Posterior vena cava (tissue), 2 donors: ENCODE measurements at regions not wholly inside any gene's neighbourhood (a gene's known extent, or its start where the extent isn't known, plus 50 kb on each side); places are given as distances from the start of the nearest gene placed in this dataset.
A peak's percentile ranks its signal among the peaks of the same experiment; 100 is the strongest.

Source experiments
- DNase-seq: peaks from one replicate; pipeline ENCODE4 v3.0.0-alpha.2; 2020; ENCODE audit warnings: low spot score
- intact Hi-C, 2 donors: fragments of 100-400 bp; cut with DNase I; formaldehyde crosslinking; loops; one replicate each; pipeline versions ENCODE4 v1.14.1 to v1.14.2; 2022 to 2023
- donor health status: DM: yes; HTN: yes; CAD: no.
- donor health status: DM: yes; HTN: yes; CAD: no.

GRCh38 chr13:67769063-67769986, 539.2 kb upstream of the PCDH9 start:
- intact Hi-C loops: no loop called here
- peak; percentile 72 for DNase-seq

- intact Hi-C loops: no loop called here
- DNase-seq: no peak
Observed at GRCh38 chr13:67763984-67764383, 533.8 kb upstream of the PCDH9 start.

DNA sequence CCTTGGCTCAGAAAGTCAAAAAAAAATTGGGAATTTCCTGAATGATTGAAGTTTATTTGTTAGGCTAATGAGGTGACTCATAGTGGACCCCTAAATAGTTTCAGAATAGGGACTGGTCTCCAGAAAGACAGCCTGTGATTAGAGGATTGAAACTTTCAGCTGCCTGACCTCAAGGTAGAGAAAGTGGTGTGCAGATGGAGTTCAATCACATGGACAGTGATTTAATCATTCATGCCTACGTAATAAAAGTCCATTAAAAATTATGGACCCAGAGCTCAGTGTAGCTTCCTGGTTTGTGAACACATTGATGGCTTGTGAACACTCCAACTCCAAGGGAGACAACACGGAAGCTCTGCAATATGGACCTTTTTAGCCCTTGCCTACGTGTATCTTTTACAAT, 533.2 kb upstream of the PCDH9 start:
- DNase-seq: no peak
- intact Hi-C loops: no loop called here

DNA sequence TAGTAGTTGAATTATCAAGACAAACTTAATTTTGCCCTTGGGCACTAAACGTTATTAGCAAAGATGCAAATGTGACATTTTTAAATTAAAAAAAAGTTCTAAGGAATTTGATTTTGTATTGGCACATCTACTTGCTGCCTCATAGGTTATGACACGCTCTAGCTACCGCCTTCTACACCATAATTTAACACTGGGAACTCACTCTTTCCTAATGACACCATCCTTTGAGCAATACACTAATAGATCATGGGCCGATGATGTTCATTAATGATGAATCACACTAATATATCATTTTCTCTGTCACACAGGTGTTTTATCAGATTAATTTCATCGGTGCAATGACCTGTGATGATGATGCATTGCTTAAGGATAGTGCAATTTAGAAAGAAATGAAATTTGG, 528.8 kb upstream of the PCDH9 start:
- intact Hi-C loops: no loop called here
- DNase-seq: no peak

DNA sequence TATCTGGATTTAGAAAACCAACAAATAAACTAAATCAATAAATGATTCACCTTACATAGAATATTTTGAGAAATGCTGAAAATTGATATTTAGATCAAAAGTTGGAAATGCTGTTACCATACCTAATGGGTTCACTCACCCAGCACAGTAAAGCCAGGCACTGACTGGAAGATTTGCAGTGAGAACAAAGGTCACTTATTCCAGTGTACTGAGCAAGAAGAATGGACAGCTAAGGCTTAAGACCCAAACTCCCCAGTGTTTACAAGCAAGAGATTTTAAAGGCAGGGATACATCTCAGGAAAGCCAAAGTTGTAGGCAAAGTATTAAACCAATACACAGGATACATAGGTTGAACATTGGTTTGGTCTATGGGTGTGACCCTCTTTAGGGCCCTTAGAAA, 523.9 kb upstream of the PCDH9 start:
- intact Hi-C loops: no loop called here
- no peak for DNase-seq

GRCh38 chr13:67752759-67753158, 522.6 kb upstream of the PCDH9 start:
- intact Hi-C loops: no loop called here
- DNase-seq: no peak

DNA sequence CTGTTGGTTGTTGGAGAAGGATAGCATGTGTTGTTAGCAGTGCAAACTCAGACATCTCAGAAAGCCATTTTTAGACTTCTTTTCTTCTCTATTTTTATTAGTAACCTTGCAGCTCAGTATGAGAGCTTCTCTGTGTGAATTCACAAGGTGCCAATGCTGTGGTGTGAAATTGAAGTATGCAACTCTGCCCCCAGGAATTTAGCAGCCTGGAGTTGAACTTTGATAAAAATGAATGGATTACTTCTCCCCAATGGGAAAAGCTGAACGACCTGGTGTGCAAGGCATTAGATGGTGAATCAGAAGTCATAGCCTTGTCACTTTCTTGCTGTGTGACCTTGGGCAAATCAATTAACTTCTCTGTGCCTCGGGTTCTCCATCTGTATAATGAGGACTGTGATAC, 512.3 kb upstream of the PCDH9 start:
- DNase-seq: no peak
- intact Hi-C loops: no loop called here

- no peak for DNase-seq
- intact Hi-C loops: no loop called here
Observed at GRCh38 chr13:67740871-67741535, 510.9 kb upstream of the PCDH9 start.

DNA sequence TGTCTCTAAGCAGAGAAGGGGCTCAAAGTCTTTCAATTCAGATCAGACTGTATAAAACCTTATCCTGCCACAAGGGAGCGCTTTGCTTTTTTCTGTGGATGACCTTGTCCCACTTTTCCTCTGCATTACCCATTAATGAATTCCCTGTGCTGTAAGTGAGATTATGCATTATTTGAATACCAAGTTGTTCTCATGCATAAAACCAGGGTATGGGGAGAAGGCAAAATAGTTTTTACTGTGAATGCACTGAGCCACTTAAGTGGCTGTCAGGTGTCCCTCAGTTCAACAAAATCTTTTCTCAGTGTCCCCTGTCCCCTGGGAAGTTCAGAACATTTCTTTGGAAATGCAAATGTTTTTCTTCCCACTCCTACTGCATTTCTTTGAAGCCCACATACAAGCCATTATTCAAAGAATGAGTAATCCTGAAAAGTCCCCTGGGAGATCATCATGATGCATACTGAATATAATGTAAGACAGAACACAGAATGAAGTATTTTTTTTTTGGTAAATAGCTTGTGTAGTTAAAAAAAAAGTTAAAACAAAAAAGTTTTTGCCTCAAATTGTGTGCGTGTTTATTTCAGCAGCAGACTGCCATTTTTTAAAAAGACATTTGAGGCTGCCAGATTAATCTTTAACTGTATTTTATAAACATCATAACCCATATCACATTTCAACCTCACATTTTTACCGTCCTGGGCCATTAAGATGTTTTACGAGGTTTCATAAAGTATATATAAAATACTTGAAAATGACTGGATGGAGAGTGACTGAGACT, 506.7 kb upstream of the PCDH9 start:
- intact Hi-C loops: no loop called here
- DNase-seq: no peak

GRCh38 chr13:67735651-67736050, 505.5 kb upstream of the PCDH9 start:
- no peak for DNase-seq

DNA sequence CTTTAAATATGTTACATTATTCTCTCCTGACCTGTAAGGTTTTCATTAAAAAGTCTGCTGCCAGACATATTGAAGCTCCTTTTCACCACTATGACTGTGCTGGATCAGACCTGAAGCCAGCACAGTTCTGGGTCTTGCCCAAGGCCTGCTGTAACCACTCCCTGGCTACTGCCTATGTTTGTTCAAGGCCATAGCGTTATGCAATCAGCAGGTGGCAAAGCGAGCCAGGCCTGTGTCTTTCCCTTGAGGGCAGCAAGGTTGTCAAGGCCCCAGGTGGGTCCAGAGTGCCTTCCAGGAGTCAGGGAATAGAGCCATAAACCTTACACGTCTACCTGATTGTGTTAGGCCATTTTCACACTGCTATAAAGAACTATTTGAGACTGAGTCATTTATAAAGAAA, 496.8 kb upstream of the PCDH9 start:
- intact Hi-C loops: no loop called here
- no peak for DNase-seq

More at GRCh38 chr13:67735651-67736050, 505.5 kb upstream of the PCDH9 start:
- intact Hi-C loops: no loop called here

GRCh38 chr13:67725999-67726398, 495.9 kb upstream of the PCDH9 start:
- intact Hi-C loops: no loop called here
- no peak for DNase-seq

GRCh38 chr13:67713571-67713970, 483.4 kb upstream of the PCDH9 start:
- intact Hi-C loops: no loop called here
- no peak for DNase-seq

DNA sequence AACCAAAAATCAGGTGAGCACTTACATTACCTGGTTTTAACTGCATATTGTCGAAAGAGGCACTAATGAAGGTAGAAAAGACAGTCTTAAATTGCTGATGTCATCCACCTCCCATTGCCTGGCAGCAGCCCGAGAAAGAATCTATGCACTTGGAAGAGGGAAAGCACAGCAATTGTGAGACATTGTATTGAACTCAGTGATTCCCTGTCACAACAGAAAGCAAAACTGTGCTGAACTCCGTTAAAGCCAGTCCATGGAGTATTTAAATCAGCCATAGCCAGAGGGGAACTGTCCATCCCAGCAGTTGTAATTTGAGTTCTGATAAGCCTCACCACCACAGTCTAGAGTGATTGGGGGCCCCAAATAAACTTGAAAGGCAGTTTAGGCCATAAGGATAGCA, 466.6 kb upstream of the PCDH9 start:
- intact Hi-C loops: no loop called here
- no peak for DNase-seq

DNA sequence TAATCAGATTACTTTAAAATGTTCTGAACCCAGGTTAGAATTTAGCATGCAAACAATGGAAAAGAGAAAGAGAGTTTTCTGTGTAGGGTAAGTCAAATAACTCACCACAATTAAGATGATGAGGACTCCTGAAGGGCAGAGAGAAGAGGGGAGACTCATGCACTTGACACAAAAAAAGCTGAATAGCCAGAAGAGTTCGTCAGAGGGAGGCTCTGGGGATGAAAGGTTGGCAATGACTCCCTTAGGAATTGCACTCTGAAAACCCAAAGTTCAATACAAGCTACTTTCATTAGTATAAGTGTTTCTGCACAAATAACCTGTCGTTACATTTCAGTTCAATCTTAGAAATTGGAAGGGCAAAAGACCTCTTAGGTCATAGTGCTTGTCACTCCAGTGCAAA, 434.4 kb upstream of the PCDH9 start:
- intact Hi-C loops: no loop called here
- DNase-seq: no peak

- DNase-seq: no peak
- intact Hi-C loops: no loop called here
Observed at GRCh38 chr13:67662997-67663396, 432.9 kb upstream of the PCDH9 start.

- no peak for DNase-seq
- intact Hi-C loops: no loop called here
Observed at GRCh38 chr13:67652887-67653286, 422.8 kb upstream of the PCDH9 start.

- intact Hi-C loops: no loop called here
- DNase-seq: no peak
Observed at GRCh38 chr13:67651908-67652465, 421.9 kb upstream of the PCDH9 start.

- DNase-seq: no peak
- intact Hi-C loops: no loop called here
Observed at GRCh38 chr13:67650471-67650870, 420.3 kb upstream of the PCDH9 start.
